GM12875 (cell line): ENCODE measurements at regions not wholly inside any gene's neighbourhood (a gene's known extent, or its start where the extent isn't known, plus 50 kb on each side); places are given as distances from the start of the nearest gene placed in this dataset.

Source experiments
- H3K4me3 ChIP-seq: one replicate; pipeline ENCODE4 v1.5.1; 2011; ENCODE audit warnings: low read depth, low read length, control low read depth
- TF ChIP-seq, protein P1 (sequence below): IDR thresholded peaks from 2 replicates; pipeline ENCODE4 v1.5.1; 2011; ENCODE audit warnings: low read depth, mild to moderate bottlenecking, control low read depth, inconsistent platforms, low read length, moderate library complexity, borderline replicate concordance; ENCODE audit not compliant: insufficient read depth

- no peak overlapping the region for H3K4me3 ChIP-seq
- TF ChIP-seq, protein P1, sequence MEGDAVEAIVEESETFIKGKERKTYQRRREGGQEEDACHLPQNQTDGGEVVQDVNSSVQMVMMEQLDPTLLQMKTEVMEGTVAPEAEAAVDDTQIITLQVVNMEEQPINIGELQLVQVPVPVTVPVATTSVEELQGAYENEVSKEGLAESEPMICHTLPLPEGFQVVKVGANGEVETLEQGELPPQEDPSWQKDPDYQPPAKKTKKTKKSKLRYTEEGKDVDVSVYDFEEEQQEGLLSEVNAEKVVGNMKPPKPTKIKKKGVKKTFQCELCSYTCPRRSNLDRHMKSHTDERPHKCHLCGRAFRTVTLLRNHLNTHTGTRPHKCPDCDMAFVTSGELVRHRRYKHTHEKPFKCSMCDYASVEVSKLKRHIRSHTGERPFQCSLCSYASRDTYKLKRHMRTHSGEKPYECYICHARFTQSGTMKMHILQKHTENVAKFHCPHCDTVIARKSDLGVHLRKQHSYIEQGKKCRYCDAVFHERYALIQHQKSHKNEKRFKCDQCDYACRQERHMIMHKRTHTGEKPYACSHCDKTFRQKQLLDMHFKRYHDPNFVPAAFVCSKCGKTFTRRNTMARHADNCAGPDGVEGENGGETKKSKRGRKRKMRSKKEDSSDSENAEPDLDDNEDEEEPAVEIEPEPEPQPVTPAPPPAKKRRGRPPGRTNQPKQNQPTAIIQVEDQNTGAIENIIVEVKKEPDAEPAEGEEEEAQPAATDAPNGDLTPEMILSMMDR = no peak
Measured at GRCh38 chr10:4313051-4313450, 513.0 kb upstream of the AKR1E2 start.

DNA sequence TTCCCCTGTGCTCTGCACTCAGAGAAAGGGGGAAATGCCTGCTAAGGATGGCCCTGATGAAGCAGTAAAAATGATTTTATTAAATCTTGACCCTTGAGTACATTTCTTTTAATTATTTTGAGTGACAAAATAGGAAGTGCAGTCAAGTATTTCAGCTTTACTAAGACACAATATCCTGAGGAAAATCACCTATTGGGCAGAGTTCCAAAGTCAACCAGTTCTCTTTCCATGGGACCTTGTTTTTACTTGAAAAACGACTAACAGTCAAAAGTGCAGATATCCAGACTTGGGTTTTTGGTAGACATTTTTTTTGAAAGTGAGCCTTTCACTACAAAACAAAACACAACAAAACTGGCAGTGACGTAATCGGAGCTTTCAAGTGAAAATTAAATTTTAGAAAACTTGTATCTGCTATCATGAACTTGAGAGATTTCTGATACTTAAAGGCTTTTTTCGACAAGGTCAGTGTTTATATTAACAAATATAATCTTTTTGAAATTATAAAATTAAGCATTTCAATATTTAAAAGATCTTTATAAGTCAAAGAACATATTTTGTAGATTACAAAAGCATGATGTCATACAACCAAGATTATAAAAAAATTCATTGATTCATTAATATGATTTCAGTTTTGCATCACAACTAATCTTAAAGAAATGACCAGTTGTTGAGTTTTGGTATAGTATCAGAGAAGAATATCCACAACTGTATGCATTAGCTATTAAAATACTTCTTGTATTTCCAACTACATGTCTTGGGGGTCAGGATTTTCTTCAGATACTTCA is 513.8 kb upstream of the AKR1E2 start:
- TF ChIP-seq, protein P1 = no peak
- H3K4me3 ChIP-seq = no peak overlapping the region

DNA sequence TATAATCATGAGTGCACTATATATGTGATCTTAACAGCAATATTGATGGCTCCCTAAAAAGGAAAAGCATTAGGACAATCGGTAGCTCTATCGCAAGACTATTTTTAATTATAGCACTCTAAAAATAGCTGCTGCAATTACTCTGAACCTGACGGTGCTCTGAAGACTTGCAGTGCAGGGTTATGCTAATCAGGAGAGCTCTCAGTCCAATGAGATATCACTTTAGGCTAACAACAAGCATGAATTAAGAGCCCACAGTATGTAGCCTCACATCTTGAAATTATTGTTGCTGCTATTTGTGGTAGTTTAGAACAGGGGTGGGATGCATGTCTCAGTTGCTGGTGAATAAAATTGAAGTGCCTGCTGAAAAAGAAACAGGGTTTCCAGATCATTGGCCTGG is 515.8 kb upstream of the AKR1E2 start:
- TF ChIP-seq, protein P1 = no peak
- no peak overlapping the region for H3K4me3 ChIP-seq

DNA sequence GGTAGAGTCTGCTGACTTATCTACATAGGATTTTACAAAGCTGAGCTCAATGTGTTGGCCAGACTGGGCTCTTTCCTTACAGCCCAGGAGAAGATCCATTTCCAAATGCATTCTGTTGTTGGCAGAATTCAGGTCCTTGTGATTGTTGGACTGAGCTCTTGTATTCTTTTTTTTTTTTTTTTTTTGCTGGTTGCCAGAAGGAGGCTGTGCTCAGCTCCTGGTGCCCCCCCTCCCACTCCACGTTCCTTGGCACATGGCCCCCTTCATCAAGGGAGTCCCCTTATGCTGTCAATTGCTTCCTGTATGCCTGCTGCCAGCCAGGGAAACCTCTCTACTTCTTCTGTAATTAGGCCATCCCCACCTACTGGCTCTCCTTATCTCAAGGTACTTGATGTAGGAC is 518.1 kb upstream of the AKR1E2 start:
- TF ChIP-seq, protein P1 = no peak
- H3K4me3 ChIP-seq = no peak overlapping the region

DNA sequence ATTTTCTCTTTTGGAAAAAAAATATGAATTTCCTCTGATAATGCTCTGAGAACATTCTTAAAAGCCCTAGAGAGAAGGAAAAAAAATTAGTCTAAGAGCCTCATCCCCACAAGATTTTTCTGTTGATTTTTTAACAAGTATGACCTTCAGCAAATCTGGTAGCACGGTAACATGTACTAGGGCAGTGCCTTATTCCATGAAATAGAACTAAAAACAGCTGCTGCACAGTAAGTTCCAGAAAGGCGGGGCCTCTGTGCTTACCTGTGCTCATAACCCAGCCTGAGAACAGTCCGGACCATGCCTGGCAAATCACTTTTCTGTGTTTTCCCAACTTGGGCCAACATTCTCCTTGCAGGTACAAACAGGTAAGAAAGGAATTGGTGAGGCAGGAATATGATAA is 519.1 kb upstream of the AKR1E2 start:
- TF ChIP-seq, protein P1 = no peak
- H3K4me3 ChIP-seq = no peak overlapping the region

DNA sequence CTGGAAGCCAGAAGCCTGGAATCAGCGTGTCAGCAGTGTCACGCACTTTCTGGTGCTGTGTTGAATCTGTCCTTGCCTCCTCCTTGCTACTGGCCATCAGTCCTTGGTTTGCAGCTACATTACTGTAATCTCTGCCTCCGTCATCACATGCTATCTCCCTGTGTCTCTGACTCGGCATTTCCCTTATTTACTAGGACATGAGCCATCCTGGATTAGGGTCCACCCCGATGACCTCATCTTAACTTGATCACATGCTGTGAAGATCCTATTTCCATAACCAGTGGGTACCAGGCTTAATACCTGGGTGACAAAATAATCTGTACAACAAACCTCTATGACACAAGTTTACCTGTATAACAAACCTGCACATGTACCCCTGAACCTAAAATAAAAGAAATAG is 518.0 kb upstream of the KLF6 start:
- H3K4me3 ChIP-seq = no peak overlapping the region
- TF ChIP-seq, protein P1 = no peak

- no peak overlapping the region for H3K4me3 ChIP-seq
- TF ChIP-seq, protein P1 = no peak
Measured at GRCh38 chr10:4301291-4302045, 516.5 kb upstream of the KLF6 start.
